Esophagus muscularis mucosa (tissue), 4 donors: ENCODE measurements at regions not wholly inside any gene's neighbourhood (a gene's known extent, or its start where the extent isn't known, plus 50 kb on each side); places are given as distances from the start of the nearest gene placed in this dataset.

ENCODE experiments used
- DNase-seq: peaks from one replicate; pipeline ENCODE4 v3.0.0-alpha.2; 2017; ENCODE audit errors: extremely low spot score
- H3K27ac ChIP-seq, 4 donors: fragments of 200-600 bp; sonication (generic); replicated peaks in 1 of 4; 1 replicate in 3 of 4; 2 replicates in 1 of 4; pipeline ENCODE4 v1.5.1; 2016 to 2019; ENCODE audit warnings: mild to moderate bottlenecking in 1 of 4
- H3K27me3 ChIP-seq, 4 donors: fragments of 200-600 bp; sonication (generic); one replicate each; pipeline versions ENCODE4 v1.5.1 to v1.6.0; 2016 to 2019
- H3K36me3 ChIP-seq, 4 donors: fragments of 200-600 bp; sonication (generic); one replicate each; pipeline ENCODE4 v1.5.1; 2016 to 2019
- H3K4me1 ChIP-seq, 4 donors: fragments of 200-600 bp; sonication (generic); one replicate each; pipeline ENCODE4 v1.5.1; 2016 to 2019
- H3K4me3 ChIP-seq, 4 donors: fragments of 200-600 bp; sonication (generic); 1 replicate in 2 of 4; 2 replicates in 2 of 4; pipeline ENCODE4 v1.5.1; 2016 to 2019; ENCODE audit warnings: mild to moderate bottlenecking in 4 of 4, moderate library complexity in 1 of 4
- H3K9me3 ChIP-seq, 4 donors: fragments of 200-600 bp; sonication (generic); 1 replicate in 3 of 4; 2 replicates in 1 of 4; pipeline ENCODE4 v1.5.1; 2016 to 2019
- CTCF ChIP-seq, 3 experiments: fragments of 200-600 bp in 2 of 3; fragments of 450-650 bp in 1 of 3; sonication (generic) in 2 of 3; IDR thresholded peaks; one replicate each; pipeline ENCODE4 v1.5.1; 2017 to 2019; ENCODE audit warnings: antibody characterized with exemption in 3 of 3, mild to moderate bottlenecking in 2 of 3, moderate library complexity in 1 of 3
- EP300 ChIP-seq: sonication (generic); formaldehyde crosslinking; IDR thresholded peaks from one replicate; pipeline ENCODE4 v1.6.1; 2017; ENCODE audit warnings: antibody characterized with exemption
- POLR2A ChIP-seq: fragments of 450-650 bp; IDR thresholded peaks from one replicate; pipeline ENCODE4 v1.6.1; 2017; ENCODE audit warnings: antibody characterized with exemption, moderate library complexity, mild to moderate bottlenecking, low read depth
- POLR2AphosphoS5 ChIP-seq, 2 donors: sonication (generic); formaldehyde crosslinking; IDR thresholded peaks; one replicate each; pipeline ENCODE4 v1.6.1; 2017; ENCODE audit warnings: antibody characterized with exemption in 2 of 2
- WGBS: methylation state at CpG from one replicate; pipeline ENCODE4 v1.1.5; 2018; 5-methylcytosine and 5-hydroxymethylcytosine counted together
- intact Hi-C: fragments of 100-400 bp; cut with DNase I; formaldehyde crosslinking; loops from one replicate; pipeline ENCODE4 v1.15.1; 2023

DNA sequence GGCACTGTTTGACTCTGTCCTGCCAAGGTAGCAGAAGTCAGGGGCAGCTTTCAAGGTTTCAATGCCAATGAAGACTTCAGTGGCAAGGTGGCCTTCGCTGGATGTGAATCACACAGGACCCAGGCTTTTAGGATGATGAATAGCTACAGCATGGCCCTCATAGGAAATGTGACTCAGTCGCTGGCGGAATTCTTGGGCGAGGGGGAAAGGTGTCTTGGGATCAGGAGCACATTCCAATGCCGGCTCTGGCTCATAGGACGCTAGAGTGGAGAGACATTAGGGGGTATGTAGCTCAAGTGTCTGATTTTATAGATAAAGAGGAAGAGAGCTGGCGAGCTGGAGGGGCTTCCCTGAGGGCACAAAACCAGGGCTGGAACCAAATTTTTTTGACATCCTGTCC is 68.6 kb downstream of the SMIM21 start:
- H3K36me3 ChIP-seq = no peaks in the 10 kb centered on the region
- TF ChIP-seq POLR2A (no peak), POLR2AphosphoS5 (IDR thresholded peaks at IDR 0.05) (no peak), EP300 (no peak), CTCF (IDR thresholded peaks at IDR 0.05) (no peak)
- intact Hi-C loops = no loop called here
- no peaks in the 10 kb centered on the region for H3K4me1 ChIP-seq
- no peak for DNase-seq
- H3K9me3 ChIP-seq = no peaks in the 10 kb centered on the region
- H3K27ac ChIP-seq = no peak overlapping the region
- H3K4me3 ChIP-seq = no peak overlapping the region
- peaks cover 0 to 20% (median 0%) of the 10 kb centered on the region in 4 donors for H3K27me3 ChIP-seq
- 87% methylated on average over 7 of the region's 7 CpGs for WGBS

DNA sequence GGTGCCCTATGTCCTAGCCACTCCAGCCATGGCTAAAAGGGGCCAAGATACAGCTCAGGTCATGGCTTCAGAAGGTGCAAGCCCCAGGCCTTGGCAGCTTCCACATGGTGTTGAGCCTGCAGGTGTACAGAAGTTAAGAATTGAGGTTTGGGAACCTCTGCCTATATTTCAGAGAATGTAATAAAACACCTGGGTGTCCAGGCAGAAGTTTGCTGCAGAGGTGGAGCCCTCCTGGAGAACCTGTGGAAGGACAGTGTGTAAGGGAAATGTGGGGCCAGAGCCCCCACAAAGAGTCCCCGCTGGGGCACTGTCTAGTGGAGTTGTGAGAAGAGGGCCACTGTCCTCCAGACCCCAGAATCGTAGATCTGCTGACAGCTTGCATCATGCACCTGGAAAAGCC is 74.1 kb downstream of the SMIM21 start:
- intact Hi-C loops = no loop called here
- DNase-seq = no peak
- TF ChIP-seq POLR2A (no peak), POLR2AphosphoS5 (IDR thresholded peaks at IDR 0.05) (no peak), CTCF (IDR thresholded peaks at IDR 0.05) (no peak), EP300 (no peak)
- Histone ChIP-seq H3K36me3 (no peaks in the 10 kb centered on the region), H3K4me1 (peaks cover 0 to 6% (median 0%) of the 10 kb centered on the region in 4 donors), H3K27ac (no peak overlapping the region), H3K9me3 (peaks cover 0 to 8% (median 0%) of the 10 kb centered on the region in 4 donors), H3K27me3 (no peaks in the 10 kb centered on the region), H3K4me3 (no peak overlapping the region)
- 45% methylated on average over 2 of the region's 2 CpGs for WGBS

- 90% methylated on average over 4 of the region's 5 CpGs for WGBS
- intact Hi-C loops = no loop called here
- no peaks in the 10 kb centered on the region for H3K27me3 ChIP-seq
- no peak overlapping the region for H3K27ac ChIP-seq
- peak; percentile 85 for DNase-seq
- H3K4me3 ChIP-seq = no peak overlapping the region
- TF ChIP-seq POLR2AphosphoS5 (IDR thresholded peaks at IDR 0.05) (no peak), POLR2A (no peak), CTCF (IDR thresholded peaks at IDR 0.05) (no peak), EP300 (no peak)
- H3K4me1 ChIP-seq = peaks cover 0 to 6% (median 0%) of the 10 kb centered on the region in 4 donors
- no peaks in the 10 kb centered on the region for H3K36me3 ChIP-seq
- H3K9me3 ChIP-seq = peaks cover 0 to 8% (median 0%) of the 10 kb centered on the region in 4 donors
Measured at GRCh38 chr18:75351409-75351808, 76.1 kb downstream of the SMIM21 start.

- intact Hi-C loops = no loop called here
- H3K4me1 ChIP-seq = peaks cover 0 to 6% (median 0%) of the 10 kb centered on the region in 4 donors
- H3K36me3 ChIP-seq = no peaks in the 10 kb centered on the region
- H3K27ac ChIP-seq = no peak overlapping the region
- H3K4me3 ChIP-seq = no peak overlapping the region
- DNase-seq = no peak
- no peaks in the 10 kb centered on the region for H3K27me3 ChIP-seq
- WGBS = 71% methylated on average over 9 of the region's 9 CpGs
- TF ChIP-seq POLR2AphosphoS5 (IDR thresholded peaks at IDR 0.05) (no peak), EP300 (no peak), POLR2A (no peak), CTCF (IDR thresholded peaks at IDR 0.05) (no peak)
- peaks cover 0 to 8% (median 0%) of the 10 kb centered on the region in 4 donors for H3K9me3 ChIP-seq
Measured at GRCh38 chr18:75350857-75351256, 76.6 kb downstream of the SMIM21 start.

- H3K4me1 ChIP-seq = peaks cover 0 to 6% (median 0%) of the 10 kb centered on the region in 4 donors
- no peaks in the 10 kb centered on the region for H3K27me3 ChIP-seq
- no peak overlapping the region for H3K27ac ChIP-seq
- H3K36me3 ChIP-seq = no peaks in the 10 kb centered on the region
- H3K4me3 ChIP-seq = no peak overlapping the region
- TF ChIP-seq POLR2A (no peak), POLR2AphosphoS5 (IDR thresholded peaks at IDR 0.05) (no peak), CTCF (IDR thresholded peaks at IDR 0.05) (no peak)
- no peak for DNase-seq
- peaks cover 0 to 8% (median 0%) of the 10 kb centered on the region in 4 donors for H3K9me3 ChIP-seq
- WGBS = 68% methylated on average over 3 of the region's 3 CpGs
- intact Hi-C loops = no loop called here
Measured at GRCh38 chr18:75350512-75350839, 77.0 kb downstream of the SMIM21 start.
